GM12878 (cell line): ENCODE measurements at regions not wholly inside any gene's neighbourhood (a gene's known extent, or its start where the extent isn't known, plus 50 kb on each side); places are given as distances from the start of the nearest gene placed in this dataset.

Experiments used
- ATAC-seq: fragments of 200-7000 bp; cut with Tn5 transposase; 3 replicates; pipeline ENCODE4 v1.9.1; 2020; ENCODE audit warnings: mild to moderate bottlenecking, moderate library complexity
- BruUV-seq: library from RNA; stranded (reverse); fragments of 400-500 nt; replicated peaks from 2 replicates; lab custom pipeline; 2021; lab: Mats Ljungman, UMichigan
- CTCF ChIA-PET: fragments of 300-600 bp; sonication (Branson Sonifier 250); formaldehyde crosslinking; extraction: SDS; loops from one replicate; lab custom pipeline; 2021; ENCODE audit warnings: inconsistent platforms; lab: Yijun Ruan, JAX
- POLR2A ChIA-PET: fragments of 350-600 bp; formaldehyde crosslinking; extraction: SDS; loops from one replicate; lab custom pipeline; 2021; ENCODE audit warnings: inconsistent platforms; lab: Charles Lee
- RAD21 ChIA-PET: fragments of 300-600 bp; sonication (Branson Sonifier 250); formaldehyde crosslinking; loops from one replicate; lab custom pipeline; 2023; ENCODE audit warnings: antibody characterized with exemption; ENCODE audit not compliant: unreplicated experiment; lab: Charles Lee
- SMC1A ChIA-PET: fragments of 300-600 bp; sonication (Branson Sonifier 250); formaldehyde crosslinking; loops from one replicate; lab custom pipeline; 2023; ENCODE audit not compliant: unreplicated experiment, uncharacterized antibody; lab: Charles Lee
- DNase-seq: peaks from one replicate; pipeline ENCODE4 v3.0.0-alpha.2; 2011; ENCODE audit warnings: low read depth, low spot score
- FAIRE-seq: peaks from 3 replicates; lab custom pipeline; 2011; peaks lifted over from hg19 to GRCh38; lab: Jason Lieb, UNC
- H2AFZ ChIP-seq: 2 replicates; pipeline ENCODE4 v1.6.0; 2011; ENCODE audit warnings: low read depth, low read length, control low read depth; ENCODE audit not compliant: control insufficient read depth
- H3K27ac ChIP-seq: 2 replicates; pipeline ENCODE4 v1.5.1; 2011; ENCODE audit warnings: control low read depth; ENCODE audit not compliant: control insufficient read depth, insufficient read depth
- H3K27me3 ChIP-seq, 2 experiments: replicated peaks in 1 of 2; 2 replicates each; pipeline versions ENCODE4 v1.6.0 to v1.6.1; 2011; ENCODE audit warnings: low read length in 1 of 2; ENCODE audit not compliant: control insufficient read depth in 2 of 2, insufficient read depth in 2 of 2
- H3K36me3 ChIP-seq, 2 experiments: 2 replicates each; pipeline ENCODE4 v1.5.1; 2011; ENCODE audit warnings: low read length in 1 of 2; ENCODE audit not compliant: control insufficient read depth in 2 of 2, insufficient read depth in 2 of 2
- H3K4me1 ChIP-seq: 2 replicates; pipeline ENCODE4 v1.6.1; 2011; ENCODE audit warnings: mild to moderate bottlenecking, low read length, moderate library complexity, mixed read lengths; ENCODE audit not compliant: control insufficient read depth, insufficient read depth
- H3K4me2 ChIP-seq: 2 replicates; pipeline ENCODE4 v1.6.0; 2011; ENCODE audit warnings: control low read depth; ENCODE audit not compliant: control insufficient read depth, insufficient read depth
- H3K4me3 ChIP-seq: fragments of 200-600 bp; sonication (generic); 2 replicates; pipeline ENCODE4 v1.5.1; 2016
- H3K79me2 ChIP-seq: 2 replicates; pipeline ENCODE4 v1.6.0; 2011; ENCODE audit warnings: low read length; ENCODE audit not compliant: control insufficient read depth, insufficient read depth
- H3K9ac ChIP-seq: 2 replicates; pipeline ENCODE4 v1.8.0; 2011; ENCODE audit warnings: low read length, control low read depth, mixed read lengths; ENCODE audit not compliant: control insufficient read depth, insufficient read depth
- H3K9me3 ChIP-seq: replicated peaks from 3 replicates; pipeline ENCODE4 v1.5.1; 2011; ENCODE audit warnings: mild to moderate bottlenecking, low read length; ENCODE audit not compliant: control insufficient read depth, insufficient read depth
- H4K20me1 ChIP-seq: 2 replicates; pipeline ENCODE4 v1.6.0; 2011; ENCODE audit not compliant: control insufficient read depth, insufficient read depth
- BACH1 ChIP-seq: fragments of 450-650 bp; IDR thresholded peaks from 2 replicates; pipeline ENCODE4 v1.6.1; 2017; ENCODE audit warnings: mild to moderate bottlenecking, borderline replicate concordance
- CREB1 ChIP-seq: IDR thresholded peaks from 2 replicates; pipeline ENCODE4 v1.6.1; 2012; ENCODE audit warnings: low read depth, mild to moderate bottlenecking, inconsistent platforms
- EP300 ChIP-seq, 2 experiments: fragments of 150-350 bp in 1 of 2; IDR thresholded peaks; 2 replicates each; pipeline ENCODE4 v1.6.1; 2011 to 2012; ENCODE audit warnings: low read depth in 2 of 2, low read length in 2 of 2, borderline replicate concordance in 1 of 2, improper control_type of control experiment in 1 of 2, inconsistent platforms in 1 of 2; ENCODE audit not compliant: control insufficient read depth in 1 of 2
- KDM1A ChIP-seq: fragments of 200-600 bp; sonication (generic); IDR thresholded peaks from 2 replicates; pipeline ENCODE4 v1.6.1; 2016; ENCODE audit warnings: borderline replicate concordance
- PAX8 ChIP-seq: fragments of 450-650 bp; IDR thresholded peaks from 2 replicates; pipeline ENCODE4 v1.6.1; 2017; ENCODE audit warnings: mild to moderate bottlenecking, moderate library complexity
- ZBTB33 ChIP-seq: fragments of 450-650 bp; IDR thresholded peaks from 2 replicates; pipeline ENCODE4 v1.6.1; 2017; ENCODE audit warnings: mild to moderate bottlenecking
- ZNF687 ChIP-seq: fragments of 450-650 bp; IDR thresholded peaks from 2 replicates; pipeline ENCODE4 v1.6.1; 2017; ENCODE audit warnings: mild to moderate bottlenecking, moderate library complexity
- WGBS: methylation state at CpG from one replicate; pipeline ENCODE4 v1.1.6; 2016; ENCODE audit warnings: low lambda C conversion rate; ENCODE audit not compliant: insufficient replicate concordance, insufficient coverage; ENCODE audit errors: missing lambda C conversion rate; 5-methylcytosine and 5-hydroxymethylcytosine counted together
- in situ Hi-C: fragments of 300-500 bp; cut with MboI; formaldehyde crosslinking; loops from 9 replicates; pipeline ENCODE4 v1.14.3; 2018; ENCODE audit warnings: mixed read lengths
- intact Hi-C: fragments of 100-400 bp; cut with micrococcal nuclease; formaldehyde crosslinking; loops from one replicate; pipeline ENCODE4 v1.14.2; 2022; ENCODE audit not compliant: unreplicated experiment

- RAD21 ChIA-PET, result no interaction called here
- Histone ChIP-seq H2AFZ (no peak overlapping the region), H3K36me3 (no peaks in the 10 kb centered on the region), H3K4me3 (no peak overlapping the region), H4K20me1 (no peaks in the 10 kb centered on the region; the same call in 1 of the 2 replicates), H3K4me2 (no peak overlapping the region), H3K9me3 (no peaks in the 10 kb centered on the region), H3K27me3 (peaks cover 2 to 6% of the 10 kb centered on the region in 2 experiments), H3K9ac (no peak overlapping the region), H3K4me1 (no peaks in the 10 kb centered on the region), H3K27ac (no peak overlapping the region), H3K79me2 (no peaks in the 10 kb centered on the region)
- 60% methylated on average over 3 of the region's 3 CpGs for WGBS
- no peak for FAIRE-seq
- intact Hi-C loops (no loop called here), in situ Hi-C loops (loop anchor here (10.0 kb wide), 1 partner anchor 203 kb away; no protein-coding TSS in a partner anchor)
- DNase-seq, result no peak
- CTCF ChIA-PET, result no interaction called here
- SMC1A ChIA-PET, result no interaction called here
- no TSS peak for BruUV-seq
- ATAC-seq, result no peak
- no peak for TF ChIP-seq ZBTB33
- POLR2A ChIA-PET, result no interaction called here
These were observed 118.8 kb downstream of the MTX3 start for GRCh38 chr5:79872291-79872690.

DNA sequence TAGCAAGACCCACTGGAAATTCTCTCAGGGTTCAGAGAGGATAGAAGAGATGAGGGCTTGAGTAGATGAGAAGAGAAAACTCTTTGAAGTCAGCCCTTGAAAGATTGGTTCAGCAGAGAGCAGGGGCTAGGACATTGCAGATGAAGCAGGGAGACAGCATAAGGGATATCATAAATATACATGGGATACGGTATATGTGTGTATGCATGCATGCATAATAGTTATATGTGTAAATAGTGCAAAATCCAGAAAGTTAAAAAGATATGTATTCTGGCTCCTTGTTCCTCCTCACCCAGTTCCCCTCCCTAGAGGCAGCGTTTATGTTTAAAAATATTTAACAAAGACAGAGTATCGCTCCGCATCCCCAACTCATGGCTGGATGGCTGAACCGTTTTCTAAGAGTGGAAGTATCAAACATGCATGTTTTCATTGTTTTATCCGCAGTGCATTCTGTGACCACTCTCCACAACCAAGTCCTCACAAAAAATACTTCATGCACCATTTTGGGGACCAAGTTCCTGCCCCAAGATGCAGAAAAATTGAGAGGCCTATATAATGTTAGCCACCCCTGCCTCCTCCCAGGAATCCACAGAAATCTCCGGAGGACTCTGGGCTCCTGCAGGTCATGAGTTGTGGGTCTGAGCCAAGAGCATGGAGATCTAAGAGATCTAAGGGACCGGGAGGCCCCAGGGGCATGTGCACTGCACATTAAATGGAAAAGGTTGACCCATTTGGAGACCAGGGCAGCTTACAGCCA is 119.5 kb downstream of the MTX3 start:
- Histone ChIP-seq H3K4me1 (no peaks in the 10 kb centered on the region), H4K20me1 (no peaks in the 10 kb centered on the region), H3K9ac (no peak overlapping the region), H3K79me2 (no peaks in the 10 kb centered on the region), H3K4me2 (no peak overlapping the region), H2AFZ (no peak overlapping the region), H3K9me3 (no peaks in the 10 kb centered on the region), H3K27me3 (peaks cover 2 to 6% of the 10 kb centered on the region in 2 experiments), H3K27ac (no peak overlapping the region), H3K4me3 (no peak overlapping the region), H3K36me3 (no peaks in the 10 kb centered on the region)
- in situ Hi-C loops, result loop anchor here (10.0 kb wide), 1 partner anchor 203 kb away; no protein-coding TSS in a partner anchor
- TF ChIP-seq KDM1A (no peak), ZBTB33 (no peak), ZNF687 (no peak), CREB1 (no peak), BACH1 (no peak), PAX8 (no peak), EP300 (IDR thresholded peaks at IDR 0.05; ENCODE audit: borderline replicate concordance in 1 of 2, control insufficient read depth in 1 of 2, low read depth in 2 of 2, low read length in 2 of 2) (no peak)
- no peak for FAIRE-seq
- ChIA-PET POLR2A (no interaction called here), CTCF (no interaction called here), SMC1A (no interaction called here), RAD21 (no interaction called here)
- no peak for DNase-seq
- BruUV-seq, result no TSS peak
- 58% methylated on average over 8 of the region's 8 CpGs for WGBS
- intact Hi-C loops, result no loop called here
- ATAC-seq, result no peak
